K562 (cell line): ENCODE measurements at regions not wholly inside any gene's neighbourhood (a gene's known extent, or its start where the extent isn't known, plus 50 kb on each side); places are given as distances from the start of the nearest gene placed in this dataset.

ENCODE experiments used
- ATAC-seq: fragments of 200-7000 bp; cut with Tn5 transposase; 3 replicates; pipeline ENCODE4 v1.9.1; 2020; ENCODE audit warnings: moderate library complexity
- BruUV-seq: library from RNA; stranded (reverse); fragments of 400-500 nt; replicated peaks from 2 replicates; lab custom pipeline; 2021; lab: Mats Ljungman, UMichigan
- CTCF ChIA-PET: fragments of 300-600 bp; formaldehyde crosslinking; extraction: SDS; loops from one replicate; lab custom pipeline; 2021; ENCODE audit warnings: low intra/inter-chr PET ratio; lab: Yijun Ruan, JAX
- POLR2A ChIA-PET: fragments of 300-600, 350-650 bp; sonication (Branson Sonifier 250); formaldehyde crosslinking; extraction: SDS; loops from one replicate; lab custom pipeline; 2021; ENCODE audit warnings: antibody characterized with exemption, inconsistent platforms; lab: Yijun Ruan, JAX
- DNase-seq, 4 experiments: peaks; one replicate each; pipeline versions ENCODE4 v3.0.0 to v3.0.0-alpha.2; 2011 to 2018; ENCODE audit warnings: low spot score in 3 of 4, mixed read lengths in 3 of 4; ENCODE audit errors: extremely low read depth in 1 of 4
- FAIRE-seq: peaks from 2 replicates; lab custom pipeline; 2011; peaks lifted over from hg19 to GRCh38; lab: Jason Lieb, UNC
- H2AFZ ChIP-seq: 2 replicates; pipeline ENCODE4 v1.6.0; 2011; ENCODE audit warnings: low read depth, low read length, control low read depth, inconsistent platforms
- H3K27ac ChIP-seq: fragments of 200-600 bp; 3 replicates; pipeline ENCODE4 v1.8.0; 2011; ENCODE audit warnings: low read depth, mild to moderate bottlenecking, control low read depth, inconsistent platforms, low read length, moderate library complexity, mixed read lengths; ENCODE audit errors: extremely low read depth
- H3K27me3 ChIP-seq, 2 experiments: fragments of 300-600 bp in 1 of 2; 2 replicates in 1 of 2; 3 replicates in 1 of 2; pipeline versions ENCODE4 v1.6.0 to v1.8.0; 2011; ENCODE audit warnings: inconsistent platforms in 2 of 2, low read length in 2 of 2, mild to moderate bottlenecking in 1 of 2, mixed read lengths in 1 of 2, moderate library complexity in 1 of 2; ENCODE audit not compliant: control insufficient read depth in 2 of 2, insufficient read depth in 2 of 2
- H3K36me3 ChIP-seq: fragments of 300-600 bp; 3 replicates; pipeline ENCODE4 v1.8.0; 2011; ENCODE audit warnings: mild to moderate bottlenecking, low read length, inconsistent platforms; ENCODE audit not compliant: control insufficient read depth, insufficient read depth
- H3K4me1 ChIP-seq, 2 experiments: fragments of 200-600 bp in 1 of 2; replicated peaks in 1 of 2; 2 replicates in 1 of 2; 3 replicates in 1 of 2; pipeline versions ENCODE4 v1.5.1 to v1.8.0; 2011; ENCODE audit warnings: inconsistent platforms in 2 of 2, low read length in 2 of 2, mild to moderate bottlenecking in 1 of 2, mixed read lengths in 1 of 2, moderate library complexity in 1 of 2; ENCODE audit not compliant: control insufficient read depth in 2 of 2, insufficient read depth in 2 of 2
- H3K4me2 ChIP-seq: 2 replicates; pipeline ENCODE4 v1.6.1; 2011; ENCODE audit warnings: low read length, control low read depth, inconsistent platforms, mixed read lengths; ENCODE audit not compliant: insufficient read depth
- H3K4me3 ChIP-seq: fragments of 200-600 bp; sonication (generic), shearing (Covaris generic); 2 replicates; pipeline ENCODE4 v1.5.1; 2016; ENCODE audit warnings: control low read depth, inconsistent platforms
- H3K79me2 ChIP-seq: fragments of 200-600 bp; 3 replicates; pipeline ENCODE4 v1.8.0; 2011; ENCODE audit warnings: low read length, inconsistent platforms; ENCODE audit not compliant: control insufficient read depth, insufficient read depth
- H3K9ac ChIP-seq, 2 experiments: 2 replicates each; pipeline versions ENCODE4 v1.6.0 to v1.6.1; 2011; ENCODE audit warnings: low read depth in 2 of 2, low read length in 2 of 2, control low read depth in 1 of 2, inconsistent platforms in 1 of 2, mild to moderate bottlenecking in 1 of 2, mixed read lengths in 1 of 2; ENCODE audit not compliant: insufficient read depth in 1 of 2
- H3K9me1 ChIP-seq: one replicate; pipeline ENCODE4 v1.6.0; 2011; ENCODE audit warnings: inconsistent platforms, mild to moderate bottlenecking, low read length, moderate library complexity; ENCODE audit not compliant: control insufficient read depth, insufficient read depth
- H3K9me3 ChIP-seq: replicated peaks from 2 replicates; pipeline ENCODE4 v1.5.1; 2011; ENCODE audit warnings: low read depth, low read length, inconsistent platforms; ENCODE audit not compliant: control insufficient read depth, insufficient read depth
- H4K20me1 ChIP-seq: replicated peaks from 2 replicates; pipeline ENCODE4 v1.6.1; 2011; ENCODE audit warnings: low read length, inconsistent platforms, mixed read lengths; ENCODE audit not compliant: control insufficient read depth, insufficient read depth
- MECOM ChIP-seq: fragments of 250-450 bp; sonication (Bioruptor Pico); IDR thresholded peaks from 2 replicates; pipeline ENCODE4 v1.8.0; 2022; ENCODE audit warnings: inconsistent platforms
- NFIX ChIP-seq: fragments of 250-450 bp; sonication (Bioruptor Pico); IDR thresholded peaks from 2 replicates; pipeline ENCODE4 v1.4.0; 2020; ENCODE audit warnings: low read depth, mild to moderate bottlenecking, moderate library complexity
- PRPF4 ChIP-seq: fragments of 200-400 bp; formaldehyde crosslinking; IDR thresholded peaks from one replicate; pipeline ENCODE4 v1.6.1; 2017; ENCODE audit warnings: low read length, low read depth, mild to moderate bottlenecking; ENCODE audit not compliant: insufficient read depth, poor library complexity, severe bottlenecking
- SMARCE1 ChIP-seq: fragments of 450-650 bp; IDR thresholded peaks from 2 replicates; pipeline ENCODE4 v1.7.1; 2016; ENCODE audit warnings: mild to moderate bottlenecking
- U2AF2 ChIP-seq: fragments of 200-400 bp; formaldehyde crosslinking; optimal IDR thresholded peaks from 2 replicates; pipeline ENCODE3; 2017; ENCODE audit warnings: low read depth, mild to moderate bottlenecking, low read length
- ZBTB11 ChIP-seq, 3 experiments: fragments of 200-800 bp in 1 of 3; fragments of 250-450 bp in 1 of 3; fragments of 450-650 bp in 1 of 3; sonication (Bioruptor Pico) in 1 of 3; sonication (Bioruptor generic) in 1 of 3; formaldehyde crosslinking in 1 of 3; IDR thresholded peaks; 2 replicates each; pipeline versions ENCODE4 v1.6.1 to v1.8.0; 2016 to 2022; ENCODE audit warnings: mild to moderate bottlenecking in 2 of 3, missing genetic modification characterization in 2 of 3, missing compliant biosample characterization in 1 of 3, moderate library complexity in 1 of 3
- in situ Hi-C: fragments of 300-500 bp; cut with MboI; formaldehyde crosslinking; loops from 4 replicates; pipeline ENCODE4 v1.15.0; 2018; ENCODE audit warnings: inconsistent platforms, mixed read lengths
- intact Hi-C: fragments of 100-400 bp; cut with micrococcal nuclease; formaldehyde crosslinking; loops from 2 replicates; pipeline ENCODE4 v1.14.2; 2022
- TF ChIP-seq, protein P1 (sequence below): fragments of 450-650 bp; formaldehyde crosslinking; conservative IDR thresholded peaks from 2 replicates; pipeline ENCODE4 v1.4.0; 2022; ENCODE audit warnings: mild to moderate bottlenecking, missing genetic modification characterization

GRCh38 chr5:28104080-28104479, 1065.7 kb upstream of the CDH9 start:
- H3K9ac ChIP-seq = no peak overlapping the region
- no TSS peak for BruUV-seq
- TF ChIP-seq NFIX (CRISPR knock-in tag) = no peak
- TF ChIP-seq ZBTB11 (CRISPR knock-in tag; IDR thresholded peaks at IDR 0.05) = no peak
- no peak for TF ChIP-seq SMARCE1
- no peak for TF ChIP-seq PRPF4
- no peak for TF ChIP-seq MECOM (CRISPR knock-in tag)
- no peak for TF ChIP-seq U2AF2
- TF ChIP-seq, protein P1, sequence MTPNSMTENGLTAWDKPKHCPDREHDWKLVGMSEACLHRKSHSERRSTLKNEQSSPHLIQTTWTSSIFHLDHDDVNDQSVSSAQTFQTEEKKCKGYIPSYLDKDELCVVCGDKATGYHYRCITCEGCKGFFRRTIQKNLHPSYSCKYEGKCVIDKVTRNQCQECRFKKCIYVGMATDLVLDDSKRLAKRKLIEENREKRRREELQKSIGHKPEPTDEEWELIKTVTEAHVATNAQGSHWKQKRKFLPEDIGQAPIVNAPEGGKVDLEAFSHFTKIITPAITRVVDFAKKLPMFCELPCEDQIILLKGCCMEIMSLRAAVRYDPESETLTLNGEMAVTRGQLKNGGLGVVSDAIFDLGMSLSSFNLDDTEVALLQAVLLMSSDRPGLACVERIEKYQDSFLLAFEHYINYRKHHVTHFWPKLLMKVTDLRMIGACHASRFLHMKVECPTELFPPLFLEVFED (CRISPR knock-in tag) = no peak
- TF ChIP-seq, all 486 proteins: peak for 0
- CTCF ChIA-PET = no interaction called here
- FAIRE-seq (no peak), ATAC-seq (no peak), DNase-seq (no peak)
- Histone ChIP-seq H3K27me3 (no peaks in the 10 kb centered on the region), H3K27ac (no peak overlapping the region), H3K4me1 (no peaks in the 10 kb centered on the region), H3K4me3 (no peak overlapping the region), H3K36me3 (no peaks in the 10 kb centered on the region), H4K20me1 (no peaks in the 10 kb centered on the region), H3K9me1 (no peaks in the 10 kb centered on the region), H2AFZ (no peak overlapping the region), H3K4me2 (no peak overlapping the region), H3K79me2 (no peaks in the 10 kb centered on the region), H3K9me3 (no peaks in the 10 kb centered on the region)
- POLR2A ChIA-PET = interaction anchor here (0.7 kb wide), 1 partner anchor 28 kb away, joined by 3 read pairs; no protein-coding TSS in a partner anchor
- in situ Hi-C loops = no loop called here
- intact Hi-C loops = no loop called here
